ENCODE measurements at regions not wholly inside any gene's neighbourhood (a gene's known extent, or its start where the extent isn't known, plus 50 kb on each side); places are given as distances from the start of the nearest gene placed in this dataset.

DNA sequence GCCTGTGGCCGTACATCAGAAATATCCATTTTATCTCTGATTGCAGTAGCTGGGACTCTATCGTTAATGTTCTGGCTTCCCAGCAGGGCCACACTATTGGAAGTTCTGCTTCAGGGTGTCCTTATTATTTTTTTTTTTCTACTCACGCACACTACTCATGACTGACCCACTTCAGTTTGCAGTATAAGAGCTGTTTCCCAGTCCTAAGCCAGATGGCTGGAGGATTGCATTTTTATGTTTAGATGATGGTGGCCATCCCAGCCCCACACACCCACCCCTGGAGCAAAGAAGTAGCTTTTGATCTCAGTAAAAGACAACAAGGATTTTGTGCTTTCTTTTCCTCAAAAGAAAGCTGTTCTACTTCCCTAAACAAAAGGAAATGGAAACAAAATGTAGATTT, 557.0 kb upstream of the GALNTL6 start:
- TF ChIP-seq, protein P1, sequence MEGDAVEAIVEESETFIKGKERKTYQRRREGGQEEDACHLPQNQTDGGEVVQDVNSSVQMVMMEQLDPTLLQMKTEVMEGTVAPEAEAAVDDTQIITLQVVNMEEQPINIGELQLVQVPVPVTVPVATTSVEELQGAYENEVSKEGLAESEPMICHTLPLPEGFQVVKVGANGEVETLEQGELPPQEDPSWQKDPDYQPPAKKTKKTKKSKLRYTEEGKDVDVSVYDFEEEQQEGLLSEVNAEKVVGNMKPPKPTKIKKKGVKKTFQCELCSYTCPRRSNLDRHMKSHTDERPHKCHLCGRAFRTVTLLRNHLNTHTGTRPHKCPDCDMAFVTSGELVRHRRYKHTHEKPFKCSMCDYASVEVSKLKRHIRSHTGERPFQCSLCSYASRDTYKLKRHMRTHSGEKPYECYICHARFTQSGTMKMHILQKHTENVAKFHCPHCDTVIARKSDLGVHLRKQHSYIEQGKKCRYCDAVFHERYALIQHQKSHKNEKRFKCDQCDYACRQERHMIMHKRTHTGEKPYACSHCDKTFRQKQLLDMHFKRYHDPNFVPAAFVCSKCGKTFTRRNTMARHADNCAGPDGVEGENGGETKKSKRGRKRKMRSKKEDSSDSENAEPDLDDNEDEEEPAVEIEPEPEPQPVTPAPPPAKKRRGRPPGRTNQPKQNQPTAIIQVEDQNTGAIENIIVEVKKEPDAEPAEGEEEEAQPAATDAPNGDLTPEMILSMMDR (IDR thresholded peaks at IDR 0.05 in 4 of 5, conservative IDR thresholded peaks at IDR 0.05 in 1 of 5), result no peak
- TF ChIP-seq POLR2A (IDR thresholded peaks at IDR 0.05), result no peak

Data from gastrocnemius medialis (tissue), 4 donors.